HFF-Myc (cell line): ENCODE measurements at regions not wholly inside any gene's neighbourhood (a gene's known extent, or its start where the extent isn't known, plus 50 kb on each side); places are given as distances from the start of the nearest gene placed in this dataset.
A peak's percentile ranks its signal among the peaks of the same experiment; 100 is the strongest.

Source experiments
- DNase-seq: peaks from one replicate; pipeline ENCODE4 v3.0.0-alpha.2; 2011; ENCODE audit warnings: low read depth; ENCODE audit errors: extremely low read depth
- H3K4me3 ChIP-seq: replicated peaks from 2 replicates; pipeline ENCODE4 v1.5.1; 2011; ENCODE audit warnings: low read depth, mild to moderate bottlenecking, control low read depth, low read length
- CTCF ChIP-seq: IDR thresholded peaks from 2 replicates; pipeline ENCODE4 v1.5.1; 2012; ENCODE audit warnings: mild to moderate bottlenecking, low read depth, low read length, control low read depth; ENCODE audit errors: missing control alignments

- no peak for TF ChIP-seq CTCF
- DNase-seq: no peak
- no peak overlapping the region for H3K4me3 ChIP-seq
Observed at GRCh38 chr14:21941885-21942284, 268.3 kb upstream of the OR4E1 start.

- DNase-seq: peak; percentile 2
Observed at GRCh38 chr14:21940887-21941856, 267.6 kb upstream of the OR4E1 start.

GRCh38 chr14:21939836-21940235, 266.2 kb upstream of the OR4E1 start:
- TF ChIP-seq CTCF: no peak

More at GRCh38 chr14:21940887-21941856, 267.6 kb upstream of the OR4E1 start:
- TF ChIP-seq CTCF: peak; percentile 43
- no peak overlapping the region for H3K4me3 ChIP-seq

GRCh38 chr14:21937996-21938395, 264.4 kb upstream of the OR4E1 start:
- no peak overlapping the region for H3K4me3 ChIP-seq
- no peak for DNase-seq
- TF ChIP-seq CTCF: no peak

More at GRCh38 chr14:21939836-21940235, 266.2 kb upstream of the OR4E1 start:
- no peak overlapping the region for H3K4me3 ChIP-seq
- no peak for DNase-seq

GRCh38 chr14:21933681-21934080, 260.1 kb upstream of the OR4E1 start:
- no peak for TF ChIP-seq CTCF

GRCh38 chr14:21924479-21924878, 250.9 kb upstream of the OR4E1 start:
- DNase-seq: no peak
- H3K4me3 ChIP-seq: no peak overlapping the region
- no peak for TF ChIP-seq CTCF

More at GRCh38 chr14:21933681-21934080, 260.1 kb upstream of the OR4E1 start:
- DNase-seq: no peak
- no peak overlapping the region for H3K4me3 ChIP-seq
